ENCODE measurements at regions not wholly inside any gene's neighbourhood (a gene's known extent, or its start where the extent isn't known, plus 50 kb on each side); places are given as distances from the start of the nearest gene placed in this dataset.
A peak's percentile ranks its signal among the peaks of the same experiment; 100 is the strongest.

GRCh38 chr18:34592481-34592880, 117.6 kb upstream of the DTNA start (continued):
- TF ChIP-seq, protein P1, sequence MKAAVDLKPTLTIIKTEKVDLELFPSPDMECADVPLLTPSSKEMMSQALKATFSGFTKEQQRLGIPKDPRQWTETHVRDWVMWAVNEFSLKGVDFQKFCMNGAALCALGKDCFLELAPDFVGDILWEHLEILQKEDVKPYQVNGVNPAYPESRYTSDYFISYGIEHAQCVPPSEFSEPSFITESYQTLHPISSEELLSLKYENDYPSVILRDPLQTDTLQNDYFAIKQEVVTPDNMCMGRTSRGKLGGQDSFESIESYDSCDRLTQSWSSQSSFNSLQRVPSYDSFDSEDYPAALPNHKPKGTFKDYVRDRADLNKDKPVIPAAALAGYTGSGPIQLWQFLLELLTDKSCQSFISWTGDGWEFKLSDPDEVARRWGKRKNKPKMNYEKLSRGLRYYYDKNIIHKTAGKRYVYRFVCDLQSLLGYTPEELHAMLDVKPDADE (IDR thresholded peaks at IDR 0.05): no peak
- TF ChIP-seq, protein P2, sequence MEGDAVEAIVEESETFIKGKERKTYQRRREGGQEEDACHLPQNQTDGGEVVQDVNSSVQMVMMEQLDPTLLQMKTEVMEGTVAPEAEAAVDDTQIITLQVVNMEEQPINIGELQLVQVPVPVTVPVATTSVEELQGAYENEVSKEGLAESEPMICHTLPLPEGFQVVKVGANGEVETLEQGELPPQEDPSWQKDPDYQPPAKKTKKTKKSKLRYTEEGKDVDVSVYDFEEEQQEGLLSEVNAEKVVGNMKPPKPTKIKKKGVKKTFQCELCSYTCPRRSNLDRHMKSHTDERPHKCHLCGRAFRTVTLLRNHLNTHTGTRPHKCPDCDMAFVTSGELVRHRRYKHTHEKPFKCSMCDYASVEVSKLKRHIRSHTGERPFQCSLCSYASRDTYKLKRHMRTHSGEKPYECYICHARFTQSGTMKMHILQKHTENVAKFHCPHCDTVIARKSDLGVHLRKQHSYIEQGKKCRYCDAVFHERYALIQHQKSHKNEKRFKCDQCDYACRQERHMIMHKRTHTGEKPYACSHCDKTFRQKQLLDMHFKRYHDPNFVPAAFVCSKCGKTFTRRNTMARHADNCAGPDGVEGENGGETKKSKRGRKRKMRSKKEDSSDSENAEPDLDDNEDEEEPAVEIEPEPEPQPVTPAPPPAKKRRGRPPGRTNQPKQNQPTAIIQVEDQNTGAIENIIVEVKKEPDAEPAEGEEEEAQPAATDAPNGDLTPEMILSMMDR (conservative IDR thresholded peaks at IDR 0.05; ENCODE audit: low read depth in 2 of 2): no peak
- no peak for TF ChIP-seq EZH2phosphoT487 (IDR thresholded peaks at IDR 0.05; ENCODE audit: unreplicated experiment)

DNA sequence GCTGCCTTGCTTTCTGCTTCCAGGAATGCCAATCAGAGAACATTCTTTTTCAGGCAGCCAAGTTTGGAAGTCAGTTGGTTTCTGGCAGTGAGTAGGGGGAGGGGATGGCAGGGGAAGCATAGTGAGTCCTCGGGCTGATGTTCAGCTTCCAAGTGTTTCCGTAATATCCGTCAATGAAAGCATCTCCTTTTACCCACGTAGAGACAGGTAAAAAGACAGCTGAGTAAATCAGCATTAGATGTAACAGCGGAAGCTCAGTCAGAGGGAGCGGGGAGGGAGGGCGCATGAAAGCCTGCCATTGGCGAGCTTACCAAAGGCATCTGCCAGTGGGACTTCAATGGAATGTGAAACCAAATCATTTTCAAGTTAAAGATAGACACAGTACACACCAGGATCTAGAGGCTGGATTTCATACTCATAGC, 117.1 kb upstream of the DTNA start:
- H3F3A ChIP-seq (replicated peaks; ENCODE audit: low read depth): no peaks in the 10 kb centered on the region
- Mint-ChIP-seq H3K9me3 (no peaks in the 10 kb centered on the region), H3K27me3 (ENCODE audit: insufficient read depth, low read depth, poor library complexity) (no peaks in the 10 kb centered on the region), H3K4me3 (peak overlapping the region; percentile 69), H3K27ac (peak overlapping the region; percentile 89), H3K4me1 (peaks cover 38% of the 10 kb centered on the region), H3K36me3 (ENCODE audit: low read depth) (no peaks in the 10 kb centered on the region; the same call in 2 of the 3 replicates)
- no peaks in the 10 kb centered on the region for H3K79me2 ChIP-seq (replicated peaks; ENCODE audit: insufficient read depth)
- no peaks in the 10 kb centered on the region for H3K36me3 ChIP-seq (ENCODE audit: insufficient read depth)
- no peaks in the 10 kb centered on the region for H4K20me1 ChIP-seq (replicated peaks; ENCODE audit: insufficient read depth)
- DNase-seq (ENCODE audit: low spot score) (peak; percentile 75), ATAC-seq (peak; percentile 89)
- 0 out of 2 replicates have a peak, but pooled peaks cover 24% of the 10 kb centered on the region for H3K4me1 ChIP-seq (ENCODE audit: insufficient read depth)
- peak overlapping the region; percentile 40 for H3K4me3 ChIP-seq
- no peaks in the 10 kb centered on the region for H3K9me2 ChIP-seq (ENCODE audit: insufficient read depth)
- H2AFZ ChIP-seq: no peak overlapping the region
- H3K27me3 ChIP-seq (ENCODE audit: insufficient read depth): no peaks in the 10 kb centered on the region
- peak overlapping the region; percentile 76 for H3K27ac ChIP-seq (ENCODE audit: low read depth)
- peak overlapping the region; percentile 61 for H3K4me2 ChIP-seq
- TF ChIP-seq JUNB (IDR thresholded peaks at IDR 0.05; ENCODE audit: unreplicated experiment) (no peak), POLR2AphosphoS5 (IDR thresholded peaks at IDR 0.05; ENCODE audit: low read depth) (no peak), NANOG (IDR thresholded peaks at IDR 0.05; ENCODE audit: borderline replicate concordance) (no peak), EZH2 (IDR thresholded peaks at IDR 0.05; ENCODE audit: low read depth, unreplicated experiment) (no peak), STAT1 (IDR thresholded peaks at IDR 0.05; ENCODE audit: unreplicated experiment) (no peak), EZH2phosphoT487 (IDR thresholded peaks at IDR 0.05; ENCODE audit: unreplicated experiment) (no peak), ZNF331 (CRISPR knock-in tag; IDR thresholded peaks at IDR 0.05; ENCODE audit: low read depth) (no peak), CREB1 (CRISPR knock-in tag; IDR thresholded peaks at IDR 0.05; ENCODE audit: low read depth) (no peak), ZNF114 (CRISPR knock-in tag; IDR thresholded peaks at IDR 0.05) (no peak)
- TF ChIP-seq, protein P3, sequence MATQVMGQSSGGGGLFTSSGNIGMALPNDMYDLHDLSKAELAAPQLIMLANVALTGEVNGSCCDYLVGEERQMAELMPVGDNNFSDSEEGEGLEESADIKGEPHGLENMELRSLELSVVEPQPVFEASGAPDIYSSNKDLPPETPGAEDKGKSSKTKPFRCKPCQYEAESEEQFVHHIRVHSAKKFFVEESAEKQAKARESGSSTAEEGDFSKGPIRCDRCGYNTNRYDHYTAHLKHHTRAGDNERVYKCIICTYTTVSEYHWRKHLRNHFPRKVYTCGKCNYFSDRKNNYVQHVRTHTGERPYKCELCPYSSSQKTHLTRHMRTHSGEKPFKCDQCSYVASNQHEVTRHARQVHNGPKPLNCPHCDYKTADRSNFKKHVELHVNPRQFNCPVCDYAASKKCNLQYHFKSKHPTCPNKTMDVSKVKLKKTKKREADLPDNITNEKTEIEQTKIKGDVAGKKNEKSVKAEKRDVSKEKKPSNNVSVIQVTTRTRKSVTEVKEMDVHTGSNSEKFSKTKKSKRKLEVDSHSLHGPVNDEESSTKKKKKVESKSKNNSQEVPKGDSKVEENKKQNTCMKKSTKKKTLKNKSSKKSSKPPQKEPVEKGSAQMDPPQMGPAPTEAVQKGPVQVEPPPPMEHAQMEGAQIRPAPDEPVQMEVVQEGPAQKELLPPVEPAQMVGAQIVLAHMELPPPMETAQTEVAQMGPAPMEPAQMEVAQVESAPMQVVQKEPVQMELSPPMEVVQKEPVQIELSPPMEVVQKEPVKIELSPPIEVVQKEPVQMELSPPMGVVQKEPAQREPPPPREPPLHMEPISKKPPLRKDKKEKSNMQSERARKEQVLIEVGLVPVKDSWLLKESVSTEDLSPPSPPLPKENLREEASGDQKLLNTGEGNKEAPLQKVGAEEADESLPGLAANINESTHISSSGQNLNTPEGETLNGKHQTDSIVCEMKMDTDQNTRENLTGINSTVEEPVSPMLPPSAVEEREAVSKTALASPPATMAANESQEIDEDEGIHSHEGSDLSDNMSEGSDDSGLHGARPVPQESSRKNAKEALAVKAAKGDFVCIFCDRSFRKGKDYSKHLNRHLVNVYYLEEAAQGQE (IDR thresholded peaks at IDR 0.05; ENCODE audit: unreplicated experiment): no peak
- TF ChIP-seq, protein P1 (IDR thresholded peaks at IDR 0.05): no peak
- TF ChIP-seq, protein P2 (conservative IDR thresholded peaks at IDR 0.05; ENCODE audit: low read depth in 2 of 2): no peak

Measured in GM23338 (cell line).